ENCODE measurements at regions not wholly inside any gene's neighbourhood (a gene's known extent, or its start where the extent isn't known, plus 50 kb on each side); places are given as distances from the start of the nearest gene placed in this dataset.

DNA sequence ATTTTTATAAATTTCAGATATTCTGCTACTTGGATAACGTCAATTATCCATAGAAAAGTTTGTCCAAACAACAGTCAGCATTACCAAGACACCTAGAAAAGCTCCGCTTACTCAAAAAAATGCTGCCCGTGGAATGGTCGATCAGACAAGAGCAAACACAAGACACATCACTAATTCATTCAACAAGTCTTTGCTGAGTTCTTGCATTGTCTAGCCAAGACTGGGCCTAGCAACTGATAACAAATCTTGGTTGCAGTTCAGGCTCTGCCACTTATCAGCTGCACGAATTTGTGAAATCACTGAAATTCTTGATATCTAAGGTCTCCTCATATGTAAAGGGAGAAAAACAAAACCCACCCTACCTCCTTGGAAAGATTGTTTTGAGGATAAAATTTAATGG is 168.3 kb downstream of the AKR1D1 start (continued):
- TF ChIP-seq POLR2AphosphoS5 (IDR thresholded peaks at IDR 0.05) = no peak
- no peak for TF ChIP-seq EZH2 (IDR thresholded peaks at IDR 0.05; ENCODE audit: borderline replicate concordance, insufficient read depth, low read length, poor library complexity, severe bottlenecking)

DNA sequence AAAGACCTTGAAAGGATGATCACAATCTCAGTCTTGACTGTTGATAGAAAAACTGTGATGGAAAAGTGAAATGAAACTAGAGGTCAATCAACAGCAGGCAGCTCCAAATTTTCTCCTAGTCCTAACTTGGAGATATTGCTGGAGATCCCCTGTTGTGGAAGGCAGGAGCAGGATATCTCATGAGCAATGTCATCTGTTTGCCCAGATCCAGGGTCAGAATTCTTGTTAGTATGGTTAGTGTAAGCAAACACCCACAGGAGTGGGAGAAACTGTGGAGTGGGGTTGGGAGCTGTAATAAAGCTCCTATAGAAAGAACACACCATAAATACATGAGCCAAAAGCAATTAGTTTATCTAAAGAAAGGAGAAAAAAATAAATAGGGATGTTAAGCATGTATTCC is 169.0 kb downstream of the AKR1D1 start:
- Histone ChIP-seq H3K4me3 (ENCODE audit: low read length) (no peak overlapping the region), H3K9me3 (ENCODE audit: low read length) (no peaks in the 10 kb centered on the region), H3K79me2 (replicated peaks; ENCODE audit: insufficient read depth, low read length) (no peaks in the 10 kb centered on the region), H3K9ac (ENCODE audit: low read length) (no peak overlapping the region), H3K36me3 (ENCODE audit: insufficient read depth, low read length) (no peaks in the 10 kb centered on the region), H3K9me2 (ENCODE audit: insufficient read depth, low read length) (no peaks in the 10 kb centered on the region), H3K4me2 (ENCODE audit: low read length) (no peak overlapping the region), H3F3A (ENCODE audit: insufficient read depth, low read length, poor library complexity, severe bottlenecking) (no peaks in the 10 kb centered on the region), H2AFZ (ENCODE audit: low read depth, low read length) (no peak overlapping the region), H4K20me1 (ENCODE audit: insufficient read depth) (no peaks in the 10 kb centered on the region), H3K27me3 (ENCODE audit: insufficient read depth, low read depth, low read length) (no peaks in the 10 kb centered on the region), H3K27ac (ENCODE audit: low read length) (no peak overlapping the region)
- TF ChIP-seq SMC3 (conservative IDR thresholded peaks at IDR 0.05; ENCODE audit: poor library complexity) (no peak), EP300 (conservative IDR thresholded peaks at IDR 0.05; ENCODE audit: poor library complexity, severe bottlenecking) (no peak), EZH2 (IDR thresholded peaks at IDR 0.05; ENCODE audit: borderline replicate concordance, insufficient read depth, low read length, poor library complexity, severe bottlenecking) (no peak), TAF1 (IDR thresholded peaks at IDR 0.05; ENCODE audit: low read depth) (no peak), RAD21 (conservative IDR thresholded peaks at IDR 0.05) (no peak), MXI1 (conservative IDR thresholded peaks at IDR 0.05; ENCODE audit: poor library complexity, severe bottlenecking) (no peak), POLR2AphosphoS5 (IDR thresholded peaks at IDR 0.05) (no peak)
- TF ChIP-seq, protein P1, sequence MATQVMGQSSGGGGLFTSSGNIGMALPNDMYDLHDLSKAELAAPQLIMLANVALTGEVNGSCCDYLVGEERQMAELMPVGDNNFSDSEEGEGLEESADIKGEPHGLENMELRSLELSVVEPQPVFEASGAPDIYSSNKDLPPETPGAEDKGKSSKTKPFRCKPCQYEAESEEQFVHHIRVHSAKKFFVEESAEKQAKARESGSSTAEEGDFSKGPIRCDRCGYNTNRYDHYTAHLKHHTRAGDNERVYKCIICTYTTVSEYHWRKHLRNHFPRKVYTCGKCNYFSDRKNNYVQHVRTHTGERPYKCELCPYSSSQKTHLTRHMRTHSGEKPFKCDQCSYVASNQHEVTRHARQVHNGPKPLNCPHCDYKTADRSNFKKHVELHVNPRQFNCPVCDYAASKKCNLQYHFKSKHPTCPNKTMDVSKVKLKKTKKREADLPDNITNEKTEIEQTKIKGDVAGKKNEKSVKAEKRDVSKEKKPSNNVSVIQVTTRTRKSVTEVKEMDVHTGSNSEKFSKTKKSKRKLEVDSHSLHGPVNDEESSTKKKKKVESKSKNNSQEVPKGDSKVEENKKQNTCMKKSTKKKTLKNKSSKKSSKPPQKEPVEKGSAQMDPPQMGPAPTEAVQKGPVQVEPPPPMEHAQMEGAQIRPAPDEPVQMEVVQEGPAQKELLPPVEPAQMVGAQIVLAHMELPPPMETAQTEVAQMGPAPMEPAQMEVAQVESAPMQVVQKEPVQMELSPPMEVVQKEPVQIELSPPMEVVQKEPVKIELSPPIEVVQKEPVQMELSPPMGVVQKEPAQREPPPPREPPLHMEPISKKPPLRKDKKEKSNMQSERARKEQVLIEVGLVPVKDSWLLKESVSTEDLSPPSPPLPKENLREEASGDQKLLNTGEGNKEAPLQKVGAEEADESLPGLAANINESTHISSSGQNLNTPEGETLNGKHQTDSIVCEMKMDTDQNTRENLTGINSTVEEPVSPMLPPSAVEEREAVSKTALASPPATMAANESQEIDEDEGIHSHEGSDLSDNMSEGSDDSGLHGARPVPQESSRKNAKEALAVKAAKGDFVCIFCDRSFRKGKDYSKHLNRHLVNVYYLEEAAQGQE (IDR thresholded peaks at IDR 0.05; ENCODE audit: borderline replicate concordance) = no peak
- TF ChIP-seq, protein P2, sequence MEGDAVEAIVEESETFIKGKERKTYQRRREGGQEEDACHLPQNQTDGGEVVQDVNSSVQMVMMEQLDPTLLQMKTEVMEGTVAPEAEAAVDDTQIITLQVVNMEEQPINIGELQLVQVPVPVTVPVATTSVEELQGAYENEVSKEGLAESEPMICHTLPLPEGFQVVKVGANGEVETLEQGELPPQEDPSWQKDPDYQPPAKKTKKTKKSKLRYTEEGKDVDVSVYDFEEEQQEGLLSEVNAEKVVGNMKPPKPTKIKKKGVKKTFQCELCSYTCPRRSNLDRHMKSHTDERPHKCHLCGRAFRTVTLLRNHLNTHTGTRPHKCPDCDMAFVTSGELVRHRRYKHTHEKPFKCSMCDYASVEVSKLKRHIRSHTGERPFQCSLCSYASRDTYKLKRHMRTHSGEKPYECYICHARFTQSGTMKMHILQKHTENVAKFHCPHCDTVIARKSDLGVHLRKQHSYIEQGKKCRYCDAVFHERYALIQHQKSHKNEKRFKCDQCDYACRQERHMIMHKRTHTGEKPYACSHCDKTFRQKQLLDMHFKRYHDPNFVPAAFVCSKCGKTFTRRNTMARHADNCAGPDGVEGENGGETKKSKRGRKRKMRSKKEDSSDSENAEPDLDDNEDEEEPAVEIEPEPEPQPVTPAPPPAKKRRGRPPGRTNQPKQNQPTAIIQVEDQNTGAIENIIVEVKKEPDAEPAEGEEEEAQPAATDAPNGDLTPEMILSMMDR (IDR thresholded peaks at IDR 0.05; ENCODE audit: poor library complexity, severe bottlenecking) = no peak

DNA sequence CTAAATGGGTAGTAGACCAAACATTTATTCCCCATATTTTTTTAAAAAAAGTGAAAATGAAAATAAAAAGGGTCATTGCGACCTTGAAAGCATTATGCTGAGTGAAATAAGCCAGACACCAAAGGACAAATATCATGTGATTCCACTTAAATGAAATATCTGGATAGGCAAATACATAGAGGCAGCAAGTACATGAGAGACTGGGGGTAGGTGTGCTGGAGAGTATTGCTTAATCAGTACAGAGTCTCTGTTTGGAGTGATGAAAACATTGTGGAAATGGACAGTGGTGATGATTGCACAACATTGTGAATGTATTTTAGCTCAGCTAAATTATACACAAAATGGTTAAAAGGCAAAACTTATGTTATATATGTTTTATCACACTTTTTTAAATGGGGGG is 169.4 kb downstream of the AKR1D1 start:
- H3K36me3 ChIP-seq (ENCODE audit: insufficient read depth, low read length) = no peaks in the 10 kb centered on the region
- no peaks in the 10 kb centered on the region for H3K9me3 ChIP-seq (ENCODE audit: low read length)
- H4K20me1 ChIP-seq (ENCODE audit: insufficient read depth) = no peaks in the 10 kb centered on the region
- no peak overlapping the region for H3K27ac ChIP-seq (ENCODE audit: low read length)
- no peaks in the 10 kb centered on the region for H3K79me2 ChIP-seq (replicated peaks; ENCODE audit: insufficient read depth, low read length)
- no peak overlapping the region for H3K9ac ChIP-seq (ENCODE audit: low read length)
- H3K4me3 ChIP-seq (ENCODE audit: low read length) = no peak overlapping the region
- no peaks in the 10 kb centered on the region for H3K9me2 ChIP-seq (ENCODE audit: insufficient read depth, low read length)
- TF ChIP-seq TAF1 (IDR thresholded peaks at IDR 0.05; ENCODE audit: low read depth) = no peak
- TF ChIP-seq EP300 (conservative IDR thresholded peaks at IDR 0.05; ENCODE audit: poor library complexity, severe bottlenecking) = no peak
- no peak for TF ChIP-seq EZH2 (IDR thresholded peaks at IDR 0.05; ENCODE audit: borderline replicate concordance, insufficient read depth, low read length, poor library complexity, severe bottlenecking)
- TF ChIP-seq, protein P1 (IDR thresholded peaks at IDR 0.05; ENCODE audit: borderline replicate concordance) = no peak
- no peak for TF ChIP-seq MXI1 (conservative IDR thresholded peaks at IDR 0.05; ENCODE audit: poor library complexity, severe bottlenecking)
- no peak for TF ChIP-seq SMC3 (conservative IDR thresholded peaks at IDR 0.05; ENCODE audit: poor library complexity)
- TF ChIP-seq, protein P2 (IDR thresholded peaks at IDR 0.05; ENCODE audit: poor library complexity, severe bottlenecking) = no peak
- no peaks in the 10 kb centered on the region for H3K27me3 ChIP-seq (ENCODE audit: insufficient read depth, low read depth, low read length)
- no peaks in the 10 kb centered on the region for H3F3A ChIP-seq (ENCODE audit: insufficient read depth, low read length, poor library complexity, severe bottlenecking)
- no peak overlapping the region for H3K4me2 ChIP-seq (ENCODE audit: low read length)
- peak overlapping the region; percentile 79 for H2AFZ ChIP-seq (ENCODE audit: low read depth, low read length)

Measured in neural cell (in vitro differentiated cells).